Stimulated activated effector memory CD8-positive, alpha-beta T cell treated with anti-CD3 and anti-CD28 coated beads, Interleukin-12 subunit alpha, Interleukin-12 subunit beta, amount 100 ng/mL, for 72 hours (primary cell): ENCODE measurements at regions not wholly inside any gene's neighbourhood (a gene's known extent, or its start where the extent isn't known, plus 50 kb on each side); places are given as distances from the start of the nearest gene placed in this dataset.

Experiments
- ATAC-seq: fragments of 150-1000 bp; cut with Tn5 transposase; 2 replicates; pipeline ENCODE4 v1.10.0; 2021
- DNase-seq, 2 donors: peaks; one replicate each; pipeline ENCODE4 v3.0.0; 2021 to 2022; ENCODE audit warnings: low spot score in 2 of 2
- H3K27ac Mint-ChIP-seq: one replicate; pipeline ENCODE4 v1.8.0; 2022; ENCODE audit warnings: mild to moderate bottlenecking, mixed read lengths
- H3K36me3 Mint-ChIP-seq: one replicate; pipeline ENCODE4 v1.8.0; 2022; ENCODE audit warnings: mild to moderate bottlenecking, mixed read lengths
- H3K4me1 Mint-ChIP-seq: one replicate; pipeline ENCODE4 v1.8.0; 2022; ENCODE audit warnings: mixed read lengths
- H3K4me3 Mint-ChIP-seq: one replicate; pipeline ENCODE4 v1.8.0; 2022; ENCODE audit warnings: mild to moderate bottlenecking, mixed read lengths
- H3K9me3 Mint-ChIP-seq: one replicate; pipeline ENCODE4 v1.8.0; 2022; ENCODE audit warnings: mixed read lengths

- no peaks in the 10 kb centered on the region for H3K36me3 Mint-ChIP-seq
- H3K9me3 Mint-ChIP-seq: peaks cover 7% of the 10 kb centered on the region
- H3K4me1 Mint-ChIP-seq: no peaks in the 10 kb centered on the region
- H3K27ac Mint-ChIP-seq: no peak overlapping the region
- ATAC-seq (no peak), DNase-seq (no peak)
- H3K4me3 Mint-ChIP-seq: no peak overlapping the region
Measured at GRCh38 chr4:30924495-30924894, 204.3 kb downstream of the PCDH7 start.

- no peak for ATAC-seq
- H3K36me3 Mint-ChIP-seq: no peaks in the 10 kb centered on the region
- DNase-seq: no peak
- H3K9me3 Mint-ChIP-seq: peaks cover 9% of the 10 kb centered on the region
- no peak overlapping the region for H3K4me3 Mint-ChIP-seq
- H3K27ac Mint-ChIP-seq: no peak overlapping the region
- no peaks in the 10 kb centered on the region for H3K4me1 Mint-ChIP-seq
Measured at GRCh38 chr4:30929649-30930048, 209.5 kb downstream of the PCDH7 start.

GRCh38 chr4:30930276-30930675 lies 210.1 kb downstream of the PCDH7 start:
- Mint-ChIP-seq H3K9me3 (peaks cover 8% of the 10 kb centered on the region), H3K4me3 (no peak overlapping the region), H3K36me3 (no peaks in the 10 kb centered on the region), H3K27ac (no peak overlapping the region), H3K4me1 (no peaks in the 10 kb centered on the region)
- ATAC-seq (no peak), DNase-seq (no peak)

GRCh38 chr4:30932581-30932980 lies 212.4 kb downstream of the PCDH7 start:
- no peak overlapping the region for H3K27ac Mint-ChIP-seq
- H3K4me3 Mint-ChIP-seq: no peak overlapping the region
- no peaks in the 10 kb centered on the region for H3K36me3 Mint-ChIP-seq
- no peak for DNase-seq
- no peaks in the 10 kb centered on the region for H3K4me1 Mint-ChIP-seq
- H3K9me3 Mint-ChIP-seq: peaks cover 5% of the 10 kb centered on the region
- ATAC-seq: no peak

GRCh38 chr4:30939069-30939468 lies 218.9 kb downstream of the PCDH7 start:
- Mint-ChIP-seq H3K4me1 (no peaks in the 10 kb centered on the region), H3K36me3 (no peaks in the 10 kb centered on the region), H3K4me3 (no peak overlapping the region), H3K27ac (no peak overlapping the region), H3K9me3 (peaks cover 12% of the 10 kb centered on the region)
- ATAC-seq (no peak), DNase-seq (no peak)

- H3K9me3 Mint-ChIP-seq: peaks cover 7% of the 10 kb centered on the region
- ATAC-seq (no peak), DNase-seq (no peak)
- H3K27ac Mint-ChIP-seq: no peak overlapping the region
- H3K36me3 Mint-ChIP-seq: no peaks in the 10 kb centered on the region
- H3K4me3 Mint-ChIP-seq: no peak overlapping the region
- H3K4me1 Mint-ChIP-seq: no peaks in the 10 kb centered on the region
Measured at GRCh38 chr4:30939684-30940083, 219.5 kb downstream of the PCDH7 start.

GRCh38 chr4:30941641-30942040 lies 221.5 kb downstream of the PCDH7 start:
- ATAC-seq (no peak), DNase-seq (no peak)
- peaks cover 11% of the 10 kb centered on the region for H3K9me3 Mint-ChIP-seq
- H3K4me1 Mint-ChIP-seq: no peaks in the 10 kb centered on the region
- H3K4me3 Mint-ChIP-seq: no peak overlapping the region
- H3K27ac Mint-ChIP-seq: no peak overlapping the region
- H3K36me3 Mint-ChIP-seq: no peaks in the 10 kb centered on the region

- ATAC-seq: no peak
- Mint-ChIP-seq H3K9me3 (peaks cover 21% of the 10 kb centered on the region), H3K27ac (no peak overlapping the region), H3K4me1 (no peaks in the 10 kb centered on the region), H3K36me3 (no peaks in the 10 kb centered on the region), H3K4me3 (no peak overlapping the region)
- DNase-seq: no peak
Measured at GRCh38 chr4:30943356-30943755, 223.2 kb downstream of the PCDH7 start.

- H3K36me3 Mint-ChIP-seq: no peaks in the 10 kb centered on the region
- H3K4me3 Mint-ChIP-seq: no peak overlapping the region
- peaks cover 21% of the 10 kb centered on the region for H3K9me3 Mint-ChIP-seq
- DNase-seq (no peak), ATAC-seq (no peak)
- H3K4me1 Mint-ChIP-seq: no peaks in the 10 kb centered on the region
- no peak overlapping the region for H3K27ac Mint-ChIP-seq
Measured at GRCh38 chr4:30945586-30945985, 225.4 kb downstream of the PCDH7 start.

GRCh38 chr4:30946288-30946687 lies 226.1 kb downstream of the PCDH7 start:
- ATAC-seq: no peak
- no peaks in the 10 kb centered on the region for H3K36me3 Mint-ChIP-seq
- no peak overlapping the region for H3K4me3 Mint-ChIP-seq
- H3K9me3 Mint-ChIP-seq: peaks cover 21% of the 10 kb centered on the region
- DNase-seq: no peak
- no peak overlapping the region for H3K27ac Mint-ChIP-seq
- no peaks in the 10 kb centered on the region for H3K4me1 Mint-ChIP-seq

- no peaks in the 10 kb centered on the region for H3K36me3 Mint-ChIP-seq
- peaks cover 23% of the 10 kb centered on the region for H3K9me3 Mint-ChIP-seq
- DNase-seq (no peak), ATAC-seq (no peak)
- no peak overlapping the region for H3K27ac Mint-ChIP-seq
- no peak overlapping the region for H3K4me3 Mint-ChIP-seq
- H3K4me1 Mint-ChIP-seq: no peaks in the 10 kb centered on the region
Measured at GRCh38 chr4:30948653-30949052, 228.5 kb downstream of the PCDH7 start.

GRCh38 chr4:30950737-30951136 lies 230.6 kb downstream of the PCDH7 start:
- Mint-ChIP-seq H3K9me3 (peaks cover 23% of the 10 kb centered on the region), H3K27ac (no peak overlapping the region), H3K36me3 (no peaks in the 10 kb centered on the region), H3K4me1 (no peaks in the 10 kb centered on the region), H3K4me3 (no peak overlapping the region)
- ATAC-seq (no peak), DNase-seq (no peak)

- no peak overlapping the region for H3K4me3 Mint-ChIP-seq
- H3K4me1 Mint-ChIP-seq: no peaks in the 10 kb centered on the region
- peaks cover 12% of the 10 kb centered on the region for H3K9me3 Mint-ChIP-seq
- H3K36me3 Mint-ChIP-seq: no peaks in the 10 kb centered on the region
- H3K27ac Mint-ChIP-seq: no peak overlapping the region
- DNase-seq (no peak), ATAC-seq (no peak)
Measured at GRCh38 chr4:30952526-30953219, 232.5 kb downstream of the PCDH7 start.

GRCh38 chr4:30953799-30954198 lies 233.6 kb downstream of the PCDH7 start:
- no peaks in the 10 kb centered on the region for H3K36me3 Mint-ChIP-seq
- no peak for ATAC-seq
- peaks cover 10% of the 10 kb centered on the region for H3K9me3 Mint-ChIP-seq
- H3K4me3 Mint-ChIP-seq: no peak overlapping the region
- no peak overlapping the region for H3K27ac Mint-ChIP-seq
- no peak for DNase-seq
- no peaks in the 10 kb centered on the region for H3K4me1 Mint-ChIP-seq

GRCh38 chr4:30956916-30957315 lies 236.7 kb downstream of the PCDH7 start:
- H3K27ac Mint-ChIP-seq: no peak overlapping the region
- no peak for DNase-seq
- H3K4me3 Mint-ChIP-seq: no peak overlapping the region
- no peak for ATAC-seq
- H3K9me3 Mint-ChIP-seq: peaks cover 18% of the 10 kb centered on the region
- no peaks in the 10 kb centered on the region for H3K4me1 Mint-ChIP-seq
- H3K36me3 Mint-ChIP-seq: no peaks in the 10 kb centered on the region

GRCh38 chr4:30957706-30958105 lies 237.5 kb downstream of the PCDH7 start:
- Mint-ChIP-seq H3K4me1 (no peaks in the 10 kb centered on the region), H3K4me3 (no peak overlapping the region), H3K9me3 (peaks cover 16% of the 10 kb centered on the region), H3K36me3 (no peaks in the 10 kb centered on the region), H3K27ac (no peak overlapping the region)
- ATAC-seq: no peak
- DNase-seq: no peak
